ENCODE measurements at regions not wholly inside any gene's neighbourhood (a gene's known extent, or its start where the extent isn't known, plus 50 kb on each side); places are given as distances from the start of the nearest gene placed in this dataset.
A peak's percentile ranks its signal among the peaks of the same experiment; 100 is the strongest.

DNA sequence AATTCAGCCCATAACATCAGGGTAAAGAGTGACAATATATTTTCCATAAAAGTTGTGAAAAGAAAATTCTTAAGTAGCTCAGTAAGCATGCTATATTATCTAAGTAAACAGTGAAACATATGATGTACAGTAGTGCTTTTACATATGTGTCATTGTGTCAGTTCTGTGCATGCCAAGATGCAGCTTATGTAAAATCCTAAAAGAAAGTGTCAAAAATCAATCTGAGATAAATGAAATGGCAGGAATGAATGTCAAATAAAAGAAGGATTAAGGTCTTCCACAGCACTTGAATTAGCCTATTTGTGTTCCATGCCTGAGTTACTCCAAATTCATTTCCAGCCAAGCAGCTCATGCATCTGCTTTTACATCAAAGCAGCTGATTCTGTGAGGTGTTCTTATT lies 452.7 kb upstream of the HS3ST1 start:
- H3K36me3 ChIP-seq (ENCODE audit: control insufficient read depth in 2 of 2, insufficient read depth in 2 of 2, low read length in 2 of 2) = no peaks in the 10 kb centered on the region
- no peaks in the 10 kb centered on the region for H3K9me3 ChIP-seq (ENCODE audit: control insufficient read depth in 2 of 2, low read length in 2 of 2)

DNA sequence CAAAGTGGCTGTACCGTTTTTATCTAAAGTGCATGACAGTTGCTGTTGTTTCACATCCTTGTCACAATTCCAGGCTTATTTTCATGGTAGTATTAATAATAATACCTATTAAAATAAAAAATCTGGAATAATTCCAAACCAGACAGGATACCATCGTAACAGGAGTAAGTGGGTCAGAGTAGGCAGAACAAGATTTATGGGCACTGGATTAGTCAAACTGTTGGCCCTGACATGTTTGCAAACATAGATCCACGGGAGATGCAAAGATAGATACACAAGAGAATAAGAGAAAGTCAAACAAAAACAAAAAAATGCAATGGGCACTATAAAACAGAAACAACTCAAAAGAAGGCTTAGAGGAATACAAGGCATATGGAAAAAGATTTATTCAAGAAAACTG lies 449.5 kb upstream of the HS3ST1 start:
- Histone ChIP-seq H3K4me3 (ENCODE audit: low read length in 2 of 2) (no peak overlapping the region), H3K27me3 (ENCODE audit: control insufficient read depth in 2 of 2, insufficient read depth in 2 of 2, low read length in 2 of 2) (no peaks in the 10 kb centered on the region), H3K9ac (ENCODE audit: low read depth in 1 of 2, low read length in 2 of 2) (no peak overlapping the region), H3K4me1 (ENCODE audit: control insufficient read depth in 2 of 2, insufficient read depth in 2 of 2, low read length in 2 of 2) (no peaks in the 10 kb centered on the region), H3K9me3 (ENCODE audit: control insufficient read depth in 2 of 2, low read length in 2 of 2) (no peaks in the 10 kb centered on the region), H3K36me3 (ENCODE audit: control insufficient read depth in 2 of 2, insufficient read depth in 2 of 2, low read length in 2 of 2) (no peaks in the 10 kb centered on the region), H3K27ac (ENCODE audit: low read depth in 2 of 2, low read length in 2 of 2) (no peak overlapping the region)

More for the DNA sequence above, 452.7 kb upstream of the HS3ST1 start:
- H3K27me3 ChIP-seq (ENCODE audit: control insufficient read depth in 2 of 2, insufficient read depth in 2 of 2, low read length in 2 of 2) = no peaks in the 10 kb centered on the region
- H3K4me3 ChIP-seq (ENCODE audit: low read length in 2 of 2) = no peak overlapping the region
- no peaks in the 10 kb centered on the region for H3K4me1 ChIP-seq (ENCODE audit: control insufficient read depth in 2 of 2, insufficient read depth in 2 of 2, low read length in 2 of 2)
- no peak overlapping the region for H3K27ac ChIP-seq (ENCODE audit: low read depth in 2 of 2, low read length in 2 of 2)
- no peak overlapping the region for H3K9ac ChIP-seq (ENCODE audit: low read depth in 1 of 2, low read length in 2 of 2)

DNA sequence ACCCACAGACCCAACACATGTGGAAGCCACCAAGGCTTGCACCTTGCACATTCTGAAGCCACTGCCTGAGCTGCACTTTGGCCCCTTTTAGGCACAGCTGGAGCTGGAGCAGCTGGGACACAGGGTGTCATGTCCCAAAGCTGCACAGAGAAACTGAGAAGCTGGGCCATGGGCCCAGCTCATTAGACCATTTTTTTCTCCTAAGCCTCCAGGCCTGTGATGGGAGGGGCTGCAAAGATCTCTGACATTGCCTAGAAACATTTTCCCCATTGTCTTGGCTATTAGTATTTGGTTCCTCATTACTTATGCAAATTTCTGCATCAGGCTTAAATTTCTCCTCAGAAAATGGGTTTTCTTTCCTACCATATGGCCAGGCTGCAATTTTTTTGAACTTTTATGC lies 447.4 kb upstream of the HS3ST1 start:
- Histone ChIP-seq H3K36me3 (ENCODE audit: control insufficient read depth in 2 of 2, insufficient read depth in 2 of 2, low read length in 2 of 2) (no peaks in the 10 kb centered on the region), H3K4me3 (ENCODE audit: low read length in 2 of 2) (no peak overlapping the region), H3K9me3 (ENCODE audit: control insufficient read depth in 2 of 2, low read length in 2 of 2) (no peaks in the 10 kb centered on the region), H3K4me1 (ENCODE audit: control insufficient read depth in 2 of 2, insufficient read depth in 2 of 2, low read length in 2 of 2) (no peaks in the 10 kb centered on the region), H3K9ac (ENCODE audit: low read depth in 1 of 2, low read length in 2 of 2) (no peak overlapping the region), H3K27me3 (ENCODE audit: control insufficient read depth in 2 of 2, insufficient read depth in 2 of 2, low read length in 2 of 2) (no peaks in the 10 kb centered on the region), H3K27ac (ENCODE audit: low read depth in 2 of 2, low read length in 2 of 2) (no peak overlapping the region)

DNA sequence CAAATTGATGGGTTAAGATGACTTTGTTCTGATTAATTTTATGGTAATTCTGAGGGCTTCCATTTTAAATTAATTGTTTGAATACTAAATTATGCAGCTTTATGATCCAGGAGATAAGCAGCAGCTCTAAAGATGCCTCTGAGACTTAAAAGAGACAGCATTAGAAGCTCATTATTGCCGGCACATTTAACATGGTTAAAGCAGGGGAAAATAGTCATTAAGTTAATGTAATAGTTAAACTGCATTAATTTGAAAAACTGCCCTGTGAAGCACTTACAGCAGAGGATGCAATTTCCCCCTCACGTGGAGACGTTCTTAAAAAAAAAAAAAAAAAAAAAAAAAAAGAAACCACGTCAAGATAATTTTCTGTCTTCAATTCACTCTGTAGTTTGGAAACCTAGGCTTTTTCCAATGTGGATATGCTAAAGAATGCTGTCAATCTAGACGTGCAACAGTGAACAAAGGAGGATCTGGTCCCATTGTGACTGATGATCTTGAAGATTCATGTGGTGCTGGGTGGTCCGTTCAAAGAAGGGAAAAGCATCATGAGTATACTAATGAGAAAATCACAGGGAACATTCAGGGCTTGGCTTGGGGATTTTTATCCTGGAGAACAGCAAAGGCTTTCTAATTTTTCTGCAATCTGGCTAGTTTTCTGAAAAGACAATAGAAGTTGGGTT lies 440.6 kb upstream of the HS3ST1 start:
- Histone ChIP-seq H3K4me3 (ENCODE audit: low read length in 2 of 2) (no peak overlapping the region), H3K27me3 (ENCODE audit: control insufficient read depth in 2 of 2, insufficient read depth in 2 of 2, low read length in 2 of 2) (no peaks in the 10 kb centered on the region), H3K4me1 (ENCODE audit: control insufficient read depth in 2 of 2, insufficient read depth in 2 of 2, low read length in 2 of 2) (no peaks in the 10 kb centered on the region), H3K27ac (ENCODE audit: low read depth in 2 of 2, low read length in 2 of 2) (no peak overlapping the region), H3K9me3 (ENCODE audit: control insufficient read depth in 2 of 2, low read length in 2 of 2) (no peaks in the 10 kb centered on the region), H3K9ac (ENCODE audit: low read depth in 1 of 2, low read length in 2 of 2) (no peak overlapping the region), H3K36me3 (ENCODE audit: control insufficient read depth in 2 of 2, insufficient read depth in 2 of 2, low read length in 2 of 2) (no peaks in the 10 kb centered on the region)

DNA sequence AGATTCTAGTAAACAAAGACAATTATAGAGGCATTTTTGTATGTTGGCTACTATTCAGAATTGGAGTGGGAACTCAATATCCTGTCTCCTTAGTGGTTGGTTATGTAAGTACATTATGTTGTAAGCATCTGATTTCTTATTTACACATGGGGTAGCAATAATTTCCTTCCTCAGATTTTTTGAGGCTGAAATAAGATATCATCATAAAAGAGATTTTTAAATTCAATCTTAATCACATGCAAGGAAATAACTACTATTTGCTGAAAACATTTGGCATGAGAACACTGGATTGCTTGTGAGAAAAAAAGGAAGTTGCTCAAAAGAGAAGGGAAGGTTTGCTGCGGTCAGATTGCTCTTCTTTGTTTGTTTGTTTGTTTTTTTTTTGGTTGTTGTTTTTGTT lies 437.7 kb upstream of the HS3ST1 start:
- H3K4me3 ChIP-seq (ENCODE audit: low read length in 2 of 2) = no peak overlapping the region
- no peak overlapping the region for H3K9ac ChIP-seq (ENCODE audit: low read depth in 1 of 2, low read length in 2 of 2)
- no peak overlapping the region for H3K27ac ChIP-seq (ENCODE audit: low read depth in 2 of 2, low read length in 2 of 2)
- no peaks in the 10 kb centered on the region for H3K9me3 ChIP-seq (ENCODE audit: control insufficient read depth in 2 of 2, low read length in 2 of 2)
- no peaks in the 10 kb centered on the region for H3K27me3 ChIP-seq (ENCODE audit: control insufficient read depth in 2 of 2, insufficient read depth in 2 of 2, low read length in 2 of 2)
- no peaks in the 10 kb centered on the region for H3K4me1 ChIP-seq (ENCODE audit: control insufficient read depth in 2 of 2, insufficient read depth in 2 of 2, low read length in 2 of 2)
- H3K36me3 ChIP-seq (ENCODE audit: control insufficient read depth in 2 of 2, insufficient read depth in 2 of 2, low read length in 2 of 2) = no peaks in the 10 kb centered on the region

DNA sequence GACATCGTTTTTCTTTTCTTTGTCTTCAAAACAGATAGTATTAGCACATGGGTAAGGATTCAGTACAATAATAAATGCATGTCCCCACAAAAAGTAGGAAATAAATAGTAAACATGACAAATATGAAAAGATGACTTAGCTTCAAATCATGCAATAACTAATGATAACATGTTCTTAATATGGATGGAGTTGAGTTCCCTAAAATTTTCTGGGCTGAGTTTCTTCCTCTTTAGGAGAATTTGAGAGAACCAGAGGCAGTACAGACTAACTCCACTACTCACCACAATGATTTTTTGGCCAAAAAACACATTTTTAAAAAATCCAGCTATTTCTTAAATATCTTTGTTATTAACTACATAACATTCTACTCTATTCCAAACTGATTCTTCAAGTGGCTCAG lies 432.3 kb upstream of the HS3ST1 start:
- H3K4me1 ChIP-seq (ENCODE audit: control insufficient read depth in 2 of 2, insufficient read depth in 2 of 2, low read length in 2 of 2) = no peaks in the 10 kb centered on the region

DNA sequence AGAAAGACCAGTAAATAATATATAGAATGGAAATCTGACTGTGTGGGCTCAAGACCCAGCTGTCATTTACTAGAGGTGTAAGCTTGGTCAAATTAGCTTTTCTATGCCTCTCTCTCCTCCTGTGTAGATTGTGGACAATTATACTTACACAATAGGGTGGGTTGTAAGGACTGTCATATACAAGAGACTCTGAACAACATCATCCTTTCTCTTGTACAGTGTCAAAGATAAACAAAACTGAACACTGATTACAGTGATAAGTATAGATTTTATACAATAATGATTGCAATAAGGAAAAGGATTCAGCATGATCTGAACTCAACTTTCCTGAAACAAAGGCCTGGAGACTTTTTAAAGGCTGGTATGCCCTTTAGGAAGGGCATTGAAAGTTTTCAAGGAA lies 429.2 kb upstream of the HS3ST1 start:
- H3K4me1 ChIP-seq (ENCODE audit: control insufficient read depth in 2 of 2, insufficient read depth in 2 of 2, low read length in 2 of 2) = no peaks in the 10 kb centered on the region
- no peak overlapping the region for H3K27ac ChIP-seq (ENCODE audit: low read depth in 2 of 2, low read length in 2 of 2)
- H3K9ac ChIP-seq (ENCODE audit: low read depth in 1 of 2, low read length in 2 of 2) = no peak overlapping the region
- H3K27me3 ChIP-seq (ENCODE audit: control insufficient read depth in 2 of 2, insufficient read depth in 2 of 2, low read length in 2 of 2) = no peaks in the 10 kb centered on the region
- no peak overlapping the region for H3K4me3 ChIP-seq (ENCODE audit: low read length in 2 of 2)
- H3K36me3 ChIP-seq (ENCODE audit: control insufficient read depth in 2 of 2, insufficient read depth in 2 of 2, low read length in 2 of 2) = no peaks in the 10 kb centered on the region
- no peaks in the 10 kb centered on the region for H3K9me3 ChIP-seq (ENCODE audit: control insufficient read depth in 2 of 2, low read length in 2 of 2)

More for the DNA sequence above, 432.3 kb upstream of the HS3ST1 start:
- Histone ChIP-seq H3K9ac (ENCODE audit: low read depth in 1 of 2, low read length in 2 of 2) (no peak overlapping the region), H3K27me3 (ENCODE audit: control insufficient read depth in 2 of 2, insufficient read depth in 2 of 2, low read length in 2 of 2) (no peaks in the 10 kb centered on the region), H3K9me3 (ENCODE audit: control insufficient read depth in 2 of 2, low read length in 2 of 2) (no peaks in the 10 kb centered on the region), H3K4me3 (ENCODE audit: low read length in 2 of 2) (no peak overlapping the region), H3K36me3 (ENCODE audit: control insufficient read depth in 2 of 2, insufficient read depth in 2 of 2, low read length in 2 of 2) (no peaks in the 10 kb centered on the region), H3K27ac (ENCODE audit: low read depth in 2 of 2, low read length in 2 of 2) (no peak overlapping the region)

DNA sequence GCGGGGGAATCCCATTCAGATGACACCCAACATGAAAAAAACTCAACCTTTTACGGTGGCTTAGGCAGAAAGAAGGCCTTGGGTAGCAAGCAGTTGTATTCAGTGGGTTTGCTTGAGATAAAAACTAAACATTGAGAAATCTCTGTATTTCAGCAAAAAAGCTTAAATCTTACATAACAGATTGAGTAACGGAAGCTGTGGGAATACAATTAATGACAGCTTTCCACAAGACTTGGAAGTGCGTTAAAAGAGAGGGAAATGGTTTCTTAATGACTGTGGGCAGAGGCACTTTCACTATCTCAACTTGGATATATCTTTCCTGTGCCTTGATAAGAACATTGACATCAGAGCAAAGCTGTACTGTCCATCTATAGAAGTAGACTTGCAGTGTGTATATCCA lies 418.5 kb upstream of the HS3ST1 start:
- Histone ChIP-seq H3K27ac (ENCODE audit: low read depth in 2 of 2, low read length in 2 of 2) (no peak overlapping the region), H3K9ac (ENCODE audit: low read depth in 1 of 2, low read length in 2 of 2) (no peak overlapping the region), H3K4me3 (ENCODE audit: low read length in 2 of 2) (no peak overlapping the region), H3K4me1 (ENCODE audit: control insufficient read depth in 2 of 2, insufficient read depth in 2 of 2, low read length in 2 of 2) (peaks cover 0 to 4% of the 10 kb centered on the region in 2 donors), H3K36me3 (ENCODE audit: control insufficient read depth in 2 of 2, insufficient read depth in 2 of 2, low read length in 2 of 2) (no peaks in the 10 kb centered on the region), H3K27me3 (ENCODE audit: control insufficient read depth in 2 of 2, insufficient read depth in 2 of 2, low read length in 2 of 2) (no peaks in the 10 kb centered on the region), H3K9me3 (ENCODE audit: control insufficient read depth in 2 of 2, low read length in 2 of 2) (no peaks in the 10 kb centered on the region)

DNA sequence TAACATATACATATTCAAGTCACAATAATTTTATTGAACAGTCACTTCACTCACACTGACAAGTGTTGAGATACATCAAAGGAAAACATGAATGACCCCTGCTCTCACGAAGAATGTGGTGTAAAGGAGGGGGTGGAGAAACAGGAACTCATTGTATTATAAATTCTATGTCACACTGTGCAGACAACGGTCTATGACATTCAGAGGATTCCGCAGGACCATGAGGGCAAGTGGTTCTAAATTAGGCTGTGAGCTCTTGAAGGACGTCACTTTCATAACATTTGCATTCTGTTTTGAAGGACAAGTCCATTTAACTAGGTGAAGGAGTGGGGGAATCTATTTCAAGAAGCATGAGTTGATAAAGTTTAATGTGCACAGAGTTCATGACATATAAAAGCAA lies 415.2 kb upstream of the HS3ST1 start:
- Histone ChIP-seq H3K27ac (ENCODE audit: low read depth in 2 of 2, low read length in 2 of 2) (peak overlapping the region in 1 of 2 donors; percentile 18), H3K4me3 (ENCODE audit: low read length in 2 of 2) (no peak overlapping the region), H3K9ac (ENCODE audit: low read depth in 1 of 2, low read length in 2 of 2) (no peak overlapping the region), H3K9me3 (ENCODE audit: control insufficient read depth in 2 of 2, low read length in 2 of 2) (no peaks in the 10 kb centered on the region), H3K27me3 (ENCODE audit: control insufficient read depth in 2 of 2, insufficient read depth in 2 of 2, low read length in 2 of 2) (no peaks in the 10 kb centered on the region), H3K4me1 (ENCODE audit: control insufficient read depth in 2 of 2, insufficient read depth in 2 of 2, low read length in 2 of 2) (peaks cover 0 to 7% of the 10 kb centered on the region in 2 donors), H3K36me3 (ENCODE audit: control insufficient read depth in 2 of 2, insufficient read depth in 2 of 2, low read length in 2 of 2) (no peaks in the 10 kb centered on the region)

DNA sequence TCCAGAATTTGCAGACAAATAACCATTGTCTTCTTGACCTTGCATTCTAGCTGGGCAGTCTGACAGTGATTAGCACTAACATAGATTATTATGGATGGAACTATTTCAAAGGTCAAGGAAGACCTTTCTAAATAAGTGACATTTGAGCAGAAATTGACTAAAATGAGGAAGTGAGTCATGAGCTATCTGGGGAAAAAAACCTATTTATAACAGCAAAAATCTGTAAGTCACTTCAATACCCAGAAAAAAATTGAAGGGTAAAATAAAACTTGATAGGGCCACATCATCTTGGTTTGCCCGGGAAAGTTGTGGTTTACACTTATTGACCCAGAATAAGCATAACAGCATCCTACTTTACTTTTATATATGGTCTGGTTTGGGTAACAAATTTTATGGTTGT lies 414.6 kb upstream of the HS3ST1 start:
- Histone ChIP-seq H3K4me3 (ENCODE audit: low read length in 2 of 2) (no peak overlapping the region), H3K27ac (ENCODE audit: low read depth in 2 of 2, low read length in 2 of 2) (no peak overlapping the region), H3K27me3 (ENCODE audit: control insufficient read depth in 2 of 2, insufficient read depth in 2 of 2, low read length in 2 of 2) (no peaks in the 10 kb centered on the region), H3K9ac (ENCODE audit: low read depth in 1 of 2, low read length in 2 of 2) (no peak overlapping the region), H3K36me3 (ENCODE audit: control insufficient read depth in 2 of 2, insufficient read depth in 2 of 2, low read length in 2 of 2) (no peaks in the 10 kb centered on the region), H3K4me1 (ENCODE audit: control insufficient read depth in 2 of 2, insufficient read depth in 2 of 2, low read length in 2 of 2) (peaks cover 0 to 7% of the 10 kb centered on the region in 2 donors), H3K9me3 (ENCODE audit: control insufficient read depth in 2 of 2, low read length in 2 of 2) (no peaks in the 10 kb centered on the region)
